NCI-H526 (cell line): ENCODE measurements at regions not wholly inside any gene's neighbourhood (a gene's known extent, or its start where the extent isn't known, plus 50 kb on each side); places are given as distances from the start of the nearest gene placed in this dataset.
A peak's percentile ranks its signal among the peaks of the same experiment; 100 is the strongest.

Experiments used
- DNase-seq, 2 experiments: peaks; one replicate each; lab custom pipeline; 2025; lab: John Stamatoyannopoulos, UW

DNA sequence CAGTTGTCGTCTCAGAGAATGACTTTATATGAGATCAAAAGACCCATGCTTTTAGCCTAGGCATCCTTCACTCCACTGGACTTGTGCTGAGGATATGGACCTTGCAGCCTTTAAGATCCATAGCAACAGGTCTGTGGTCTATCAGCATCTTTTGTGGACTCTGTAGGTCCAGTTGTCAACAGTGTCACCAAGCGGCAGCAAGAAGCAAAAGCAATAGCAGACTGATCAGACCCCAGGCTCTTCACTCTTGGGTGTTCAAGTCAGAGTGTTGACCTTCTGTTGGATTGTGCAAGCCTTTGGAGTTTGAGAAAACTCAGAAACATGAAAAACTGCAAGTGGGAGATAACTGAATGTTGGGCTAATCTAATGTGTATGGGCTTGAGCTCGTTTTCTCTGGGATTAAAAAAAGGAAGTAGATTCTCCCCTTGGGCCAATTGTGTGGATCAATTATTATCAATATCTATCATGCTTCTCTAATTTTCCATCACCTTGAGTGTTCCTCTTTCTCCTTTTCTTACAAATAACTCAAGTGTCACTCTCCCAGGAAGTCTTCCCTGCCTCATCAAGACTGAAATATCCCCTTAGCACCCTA, 144.2 kb downstream of the LYPLAL1 start:
- DNase-seq: peak; percentile 0 to 33

DNA sequence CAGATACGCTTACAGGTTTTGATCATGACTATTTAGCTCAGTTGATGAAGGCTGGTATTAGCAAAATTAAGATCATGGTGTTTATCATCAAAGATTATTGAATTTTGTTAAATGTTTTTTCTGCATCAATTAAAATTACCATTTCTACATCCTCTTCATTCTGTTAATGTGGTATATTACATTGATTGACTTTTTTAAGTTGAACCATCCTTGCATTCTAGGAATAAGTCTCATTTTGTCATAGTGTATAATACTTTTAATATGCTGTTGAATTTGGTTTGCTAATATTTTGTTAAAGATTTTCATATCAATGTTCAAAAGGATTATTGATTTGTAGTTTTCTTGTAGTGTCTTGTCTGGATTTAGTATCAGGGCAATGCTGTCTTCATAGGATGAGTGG, 142.4 kb downstream of the LYPLAL1 start:
- no peak for DNase-seq

DNA sequence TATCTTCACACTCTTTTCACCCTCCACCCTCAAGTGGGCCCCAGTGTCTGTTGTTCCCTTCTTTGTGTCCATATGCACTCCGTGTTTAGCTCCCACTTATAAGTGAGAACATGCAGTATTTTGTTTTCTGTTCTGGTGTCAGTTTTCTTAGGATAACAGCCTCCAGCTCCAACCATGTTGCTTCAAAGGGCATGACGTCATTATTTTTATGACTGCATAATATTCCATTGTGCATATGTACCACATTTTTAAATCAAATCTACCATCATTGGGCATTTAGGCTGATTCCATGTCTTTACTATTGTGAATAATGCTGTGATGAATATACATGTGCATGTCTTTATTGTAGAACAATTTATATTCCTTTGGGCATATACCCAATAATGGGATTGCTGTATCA, 140.3 kb downstream of the LYPLAL1 start:
- DNase-seq: no peak

DNA sequence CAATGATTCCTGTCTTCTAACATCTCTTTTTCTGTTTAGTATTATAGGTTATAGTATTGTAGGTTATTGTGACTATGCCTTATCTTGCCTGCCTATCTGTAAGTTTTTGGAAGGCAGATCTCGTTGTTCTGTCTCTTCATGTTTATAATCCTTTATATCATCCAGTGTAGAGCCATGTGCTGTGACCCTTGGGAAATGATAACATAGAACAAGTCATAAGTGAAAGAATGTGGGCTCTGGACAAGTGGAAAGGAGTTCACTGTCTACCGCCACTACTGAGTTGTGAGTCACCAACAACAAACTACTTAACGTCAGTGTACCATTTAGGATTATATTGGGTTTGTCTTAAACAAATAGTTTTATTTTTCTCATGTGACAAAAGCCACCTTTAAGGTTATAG, 139.3 kb downstream of the LYPLAL1 start:
- no peak for DNase-seq

DNA sequence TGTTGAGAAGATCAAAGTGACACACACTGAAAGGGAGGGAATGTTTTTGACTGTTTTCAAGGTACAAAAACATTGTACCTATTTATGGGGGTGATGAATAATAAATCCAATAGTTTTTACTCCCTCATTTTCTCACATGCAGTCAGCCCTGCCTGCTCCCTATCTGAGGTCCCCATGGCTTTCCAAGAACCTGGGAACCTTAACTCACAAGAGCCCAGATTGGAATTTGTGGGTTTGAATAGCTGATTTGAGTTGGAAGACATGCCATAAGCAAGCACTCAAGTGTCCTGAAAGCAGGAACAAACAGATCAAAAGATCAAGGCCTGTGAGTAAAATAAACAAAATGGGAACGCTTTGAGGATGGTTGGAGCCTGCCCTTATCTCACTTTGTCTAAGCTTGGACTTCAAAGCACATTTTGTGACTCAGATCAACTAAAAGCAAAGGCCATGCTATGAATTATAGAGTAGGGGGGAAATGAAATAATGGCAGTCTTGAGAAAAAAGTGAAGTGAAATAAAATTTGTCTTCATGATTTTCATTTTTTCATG, 136.6 kb downstream of the LYPLAL1 start:
- DNase-seq: no peak

DNA sequence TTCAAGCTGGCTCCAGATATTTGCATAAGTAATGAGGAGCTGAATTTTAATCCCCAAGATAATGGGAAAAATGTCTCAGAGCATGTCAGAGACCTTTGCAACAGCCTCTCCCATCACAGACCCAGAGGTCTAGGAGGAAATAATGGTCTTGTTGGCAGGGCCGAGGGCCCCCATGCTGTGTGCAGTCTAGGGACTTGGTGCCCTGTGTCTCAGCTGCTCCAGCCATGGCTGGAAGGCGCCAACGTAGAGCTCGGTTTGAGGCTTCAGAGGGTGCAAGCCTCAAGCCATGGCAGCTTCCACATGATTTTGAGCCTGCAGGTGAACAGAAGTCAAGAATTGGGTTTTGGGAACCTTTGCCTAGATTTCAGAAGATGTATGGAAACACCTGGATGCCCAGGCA, 134.7 kb downstream of the LYPLAL1 start:
- DNase-seq: no peak

DNA sequence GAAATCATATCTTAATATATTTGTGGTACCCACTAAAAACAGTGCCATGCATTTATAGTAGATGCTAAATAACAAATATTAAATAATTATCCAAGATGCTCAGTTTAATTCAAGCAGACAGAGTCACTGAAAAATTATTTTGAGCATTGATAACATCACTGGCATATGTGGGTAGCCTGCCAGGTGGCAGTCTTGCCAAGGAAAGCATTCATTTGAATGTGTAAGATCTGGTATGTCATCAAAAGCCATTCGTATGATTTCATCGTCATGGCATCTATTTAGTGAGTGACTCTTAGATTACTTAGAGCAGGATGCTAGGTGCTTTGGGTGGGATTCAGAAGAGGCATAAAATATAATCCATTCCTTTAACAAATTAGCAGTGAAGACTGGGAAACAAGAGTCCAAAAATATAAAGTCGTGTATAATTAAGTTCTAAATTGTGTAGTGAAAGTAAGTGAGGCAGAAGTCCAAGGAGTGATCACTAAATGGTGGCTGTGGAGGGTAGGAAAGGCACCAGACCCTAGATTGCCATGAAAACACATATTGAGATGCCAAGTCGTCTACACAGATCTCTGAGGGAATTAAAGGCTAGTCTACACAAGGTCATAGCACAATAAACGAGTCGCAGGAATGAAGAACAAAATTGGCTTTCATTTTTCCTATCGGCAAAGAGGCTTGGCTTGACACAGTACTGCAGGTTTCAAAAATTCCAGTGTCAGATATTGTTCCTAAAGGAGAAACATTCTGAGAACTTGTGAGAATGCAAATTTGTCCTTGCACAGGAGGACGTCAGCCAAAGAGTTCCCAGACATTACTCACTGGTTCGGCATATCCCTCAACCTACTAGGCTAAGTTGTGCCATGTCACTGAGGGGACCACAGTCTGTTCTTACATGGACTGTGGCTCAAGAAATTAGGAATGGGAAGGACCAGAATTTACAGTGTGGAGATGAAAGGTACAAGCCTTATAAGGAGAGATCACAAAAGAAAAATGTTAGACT, 130.8 kb downstream of the LYPLAL1 start:
- no peak for DNase-seq

DNA sequence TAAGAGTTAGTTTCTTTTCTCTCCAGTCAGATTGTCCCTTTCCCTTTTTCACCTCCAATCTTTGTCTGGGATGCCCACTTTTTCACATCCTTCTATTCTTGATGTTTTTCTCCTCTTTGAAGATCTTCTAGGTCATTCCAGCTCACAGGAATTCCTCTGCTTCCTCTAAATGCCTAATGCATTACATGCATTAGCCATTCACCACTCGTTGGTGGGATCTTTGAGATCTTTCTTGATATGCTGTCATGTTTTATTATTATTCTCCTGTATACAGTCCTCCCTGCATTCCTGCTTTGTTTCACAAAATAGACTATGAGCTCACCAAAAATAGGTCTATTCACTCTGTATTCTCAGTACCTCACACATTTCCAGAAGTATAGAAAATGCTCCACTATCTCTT, 129.0 kb downstream of the LYPLAL1 start:
- DNase-seq: no peak

DNA sequence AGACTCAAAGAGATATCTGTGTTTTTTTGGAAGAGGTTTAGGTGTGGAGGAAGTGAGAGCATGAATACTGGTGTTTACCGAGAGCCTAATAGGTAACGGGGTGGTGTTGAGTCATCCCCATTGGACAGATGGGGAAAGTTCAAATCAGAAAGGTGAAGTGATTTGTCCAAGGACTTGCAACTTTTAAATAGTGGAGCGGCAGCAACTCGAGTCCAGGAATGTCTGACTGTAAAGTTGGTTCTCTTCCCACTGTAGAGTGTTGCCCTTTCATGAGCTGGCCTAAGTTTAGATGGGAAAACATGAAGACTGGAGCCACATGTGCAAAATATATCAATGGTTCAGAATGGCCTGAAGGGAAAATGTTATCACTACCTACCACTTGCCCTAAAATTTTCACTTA, 125.7 kb downstream of the LYPLAL1 start:
- DNase-seq: no peak

DNA sequence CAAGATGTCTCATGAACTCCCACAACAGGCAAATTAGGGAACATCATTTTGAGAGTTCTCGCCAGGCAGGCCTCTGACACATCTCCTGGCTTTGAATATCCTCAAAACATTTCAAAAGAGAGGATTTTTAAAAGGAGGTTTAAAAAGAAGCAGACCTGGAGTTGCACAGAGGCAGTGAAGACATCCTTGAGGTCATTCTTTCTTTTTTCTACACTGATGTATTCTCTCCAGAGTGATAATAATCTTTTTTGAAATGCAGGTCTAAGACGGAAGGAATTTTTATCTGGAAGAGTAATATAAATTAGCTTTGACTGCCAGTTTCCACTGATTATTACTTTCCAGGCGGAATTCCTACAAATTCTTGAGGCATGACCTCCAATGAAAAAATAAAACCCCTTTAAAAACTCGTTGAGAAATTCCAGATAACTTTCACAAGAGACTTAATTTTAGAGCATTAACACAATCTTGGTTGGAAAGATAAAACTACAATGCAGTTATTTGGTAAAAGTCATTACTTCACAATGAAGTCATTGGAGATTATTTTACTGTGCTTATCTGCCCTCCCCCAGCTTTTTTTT, 125.0 kb downstream of the LYPLAL1 start:
- no peak for DNase-seq

DNA sequence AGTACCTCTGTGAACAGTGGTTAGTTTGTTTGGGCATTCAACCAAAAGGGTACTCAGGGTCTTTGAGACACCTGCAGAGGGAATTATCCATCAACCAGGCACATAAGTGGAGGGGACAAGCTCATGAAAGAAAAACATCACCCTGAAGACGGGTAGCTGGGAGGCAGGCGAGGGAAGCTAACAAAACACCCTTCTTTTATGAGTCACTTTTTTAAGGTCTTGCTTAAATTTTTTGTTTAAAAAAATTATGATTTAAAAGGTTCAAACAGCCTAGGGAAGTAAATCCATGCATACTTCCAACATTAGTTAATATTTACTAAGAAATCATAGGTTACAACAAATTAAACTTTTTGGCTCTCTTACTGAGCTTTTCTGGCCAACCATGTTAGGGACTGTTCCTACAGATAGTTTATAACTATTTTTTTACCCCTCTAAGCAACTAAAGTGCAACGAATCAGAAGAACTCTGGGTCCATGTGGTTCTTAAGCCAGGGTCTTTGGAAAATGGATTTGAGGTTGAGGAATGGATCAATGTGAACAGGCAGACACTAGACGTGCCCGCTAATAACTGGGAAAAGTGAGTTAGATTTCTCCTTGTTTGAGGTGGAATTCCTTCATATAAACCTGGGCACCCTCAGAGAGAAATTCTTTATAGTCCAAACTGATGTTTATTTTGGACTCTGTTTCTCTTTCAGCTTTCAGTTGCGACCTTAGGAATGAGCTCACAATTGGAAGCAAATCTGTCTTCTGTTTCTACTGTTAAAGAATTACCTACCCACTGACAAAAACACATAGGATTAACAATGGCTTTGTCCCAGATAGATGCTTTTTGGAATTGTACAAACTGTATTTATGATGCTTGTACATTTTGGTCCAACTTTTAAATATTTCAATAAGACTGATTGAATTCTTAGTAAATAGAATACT, 123.0 kb downstream of the LYPLAL1 start:
- DNase-seq: no peak

DNA sequence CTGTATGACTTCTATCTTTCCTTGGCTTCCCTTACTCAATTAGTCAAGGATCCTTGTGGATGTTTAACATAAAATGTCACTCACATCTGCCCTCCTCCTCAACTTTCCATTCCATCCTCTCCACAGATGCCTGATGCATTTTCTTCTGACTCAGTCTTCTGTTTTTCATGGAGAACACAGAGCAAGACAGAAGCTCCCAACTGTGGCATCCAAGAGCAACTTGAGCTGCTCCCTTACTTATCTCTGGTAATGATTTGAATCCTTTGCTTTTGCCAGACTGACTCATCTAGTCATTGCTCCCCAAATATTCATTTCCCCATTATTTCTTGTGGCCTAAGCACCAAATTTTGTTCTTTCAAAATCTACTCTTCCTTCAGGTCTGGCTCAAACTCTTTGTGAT, 120.6 kb downstream of the LYPLAL1 start:
- DNase-seq: no peak

DNA sequence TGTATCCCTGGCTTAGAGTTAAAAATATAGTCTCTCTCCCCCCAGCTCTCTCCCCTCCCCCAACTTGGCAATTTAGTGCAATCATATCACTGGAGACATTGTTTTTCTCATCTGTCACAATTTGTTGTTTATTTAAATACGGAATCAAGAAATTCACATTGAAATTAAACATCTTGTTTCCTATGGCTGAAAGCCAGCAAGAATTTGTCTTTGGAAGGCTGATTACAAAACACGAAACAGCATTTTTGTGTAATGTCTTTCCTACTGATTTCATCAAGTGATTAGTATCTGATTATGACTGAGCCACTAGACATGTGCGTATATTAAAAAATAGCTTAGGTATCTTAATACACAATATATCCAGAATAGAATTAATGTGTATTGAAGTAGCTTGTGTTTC, 119.7 kb downstream of the LYPLAL1 start:
- no peak for DNase-seq

DNA sequence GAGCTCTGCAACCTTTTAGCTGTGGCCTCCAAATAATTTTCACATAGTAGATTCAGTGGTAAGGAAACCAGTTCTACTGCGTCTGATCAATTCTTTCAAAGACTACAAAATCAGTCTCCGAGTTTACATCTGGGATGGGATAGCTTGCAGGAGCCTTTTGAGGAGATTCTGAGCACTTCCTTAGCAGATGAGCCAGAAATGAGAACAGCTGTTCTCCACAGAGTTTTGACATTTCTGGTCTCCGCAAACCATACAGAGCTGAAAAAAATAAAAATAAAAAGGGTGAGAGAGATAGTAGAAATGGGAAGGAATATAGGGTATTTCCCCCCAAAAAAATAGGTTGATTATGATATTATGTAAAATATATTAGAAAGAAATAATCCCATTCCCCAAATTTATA, 119.3 kb downstream of the LYPLAL1 start:
- no peak for DNase-seq

DNA sequence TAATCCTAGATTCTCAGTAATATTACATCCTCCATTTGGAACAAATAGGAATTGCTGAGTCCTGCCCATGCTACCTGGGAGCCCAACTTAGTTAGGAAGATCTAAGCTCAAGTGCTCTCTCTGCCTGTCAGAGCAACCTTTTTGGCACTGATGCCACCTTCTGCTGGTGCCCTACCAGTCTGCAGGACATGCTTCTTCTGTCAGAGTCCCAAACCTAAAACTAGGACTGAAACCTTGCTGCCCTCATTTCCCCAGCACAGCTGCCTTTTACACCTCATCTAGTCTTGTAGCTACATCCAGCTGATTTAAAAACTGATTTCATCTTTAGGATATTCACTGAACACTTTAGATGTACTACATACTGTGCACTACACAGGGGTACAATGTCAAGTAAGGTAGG, 118.7 kb downstream of the LYPLAL1 start:
- no peak for DNase-seq

DNA sequence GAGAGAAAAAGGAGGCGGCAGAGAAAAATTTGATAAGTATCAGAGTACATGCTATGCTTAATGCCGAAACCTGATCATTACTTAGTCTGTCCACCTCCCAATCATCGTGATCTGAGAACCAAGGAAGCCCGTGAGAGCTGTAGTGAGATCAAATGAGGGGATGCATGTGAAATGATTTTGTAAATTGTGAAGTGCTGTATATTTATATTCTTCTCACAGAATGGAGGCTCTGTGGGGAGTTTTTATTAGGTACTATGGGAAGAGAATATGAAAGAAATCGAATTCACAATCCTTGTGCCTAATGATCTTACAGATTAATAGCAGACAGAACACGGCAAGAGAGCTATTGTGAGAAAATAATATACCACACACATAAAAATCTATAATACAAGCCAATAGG, 115.5 kb downstream of the LYPLAL1 start:
- no peak for DNase-seq

DNA sequence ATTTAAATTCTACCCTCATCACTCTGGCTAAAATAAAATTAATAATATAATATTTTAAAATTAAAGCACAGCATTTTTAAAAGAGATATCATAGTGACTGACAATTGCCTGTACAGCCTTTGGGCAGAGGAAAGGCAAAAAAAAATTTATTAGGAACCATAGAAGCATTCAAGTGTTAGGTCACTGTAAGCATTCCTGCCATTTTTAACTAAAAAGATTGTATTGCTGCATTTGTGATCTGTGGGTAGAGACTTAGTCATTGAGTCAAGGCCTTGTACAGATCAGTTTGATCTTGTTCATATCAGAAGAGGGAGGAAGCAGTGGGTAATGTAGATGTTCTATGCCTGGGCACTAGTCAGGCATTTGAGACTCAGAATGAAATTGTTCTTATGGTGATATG, 109.9 kb downstream of the LYPLAL1 start:
- no peak for DNase-seq

DNA sequence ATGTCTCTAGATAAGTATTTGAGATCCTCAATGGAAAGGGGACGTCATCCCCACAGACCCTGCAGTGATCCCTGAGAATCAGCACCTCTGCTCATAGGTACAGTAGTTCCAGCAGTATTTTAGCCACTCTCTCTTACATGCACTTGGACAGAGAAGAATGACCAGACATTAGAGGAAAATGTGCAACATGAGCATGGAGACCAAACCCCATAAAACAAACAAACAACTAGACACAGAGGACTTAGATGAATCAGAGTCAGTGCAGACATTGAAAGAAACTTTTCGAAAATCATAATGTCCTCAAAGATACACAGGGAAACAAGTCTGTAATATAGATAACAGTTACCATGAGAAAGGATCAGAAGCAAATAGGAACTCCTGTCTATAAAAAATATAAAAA, 108.2 kb downstream of the LYPLAL1 start:
- DNase-seq: no peak

DNA sequence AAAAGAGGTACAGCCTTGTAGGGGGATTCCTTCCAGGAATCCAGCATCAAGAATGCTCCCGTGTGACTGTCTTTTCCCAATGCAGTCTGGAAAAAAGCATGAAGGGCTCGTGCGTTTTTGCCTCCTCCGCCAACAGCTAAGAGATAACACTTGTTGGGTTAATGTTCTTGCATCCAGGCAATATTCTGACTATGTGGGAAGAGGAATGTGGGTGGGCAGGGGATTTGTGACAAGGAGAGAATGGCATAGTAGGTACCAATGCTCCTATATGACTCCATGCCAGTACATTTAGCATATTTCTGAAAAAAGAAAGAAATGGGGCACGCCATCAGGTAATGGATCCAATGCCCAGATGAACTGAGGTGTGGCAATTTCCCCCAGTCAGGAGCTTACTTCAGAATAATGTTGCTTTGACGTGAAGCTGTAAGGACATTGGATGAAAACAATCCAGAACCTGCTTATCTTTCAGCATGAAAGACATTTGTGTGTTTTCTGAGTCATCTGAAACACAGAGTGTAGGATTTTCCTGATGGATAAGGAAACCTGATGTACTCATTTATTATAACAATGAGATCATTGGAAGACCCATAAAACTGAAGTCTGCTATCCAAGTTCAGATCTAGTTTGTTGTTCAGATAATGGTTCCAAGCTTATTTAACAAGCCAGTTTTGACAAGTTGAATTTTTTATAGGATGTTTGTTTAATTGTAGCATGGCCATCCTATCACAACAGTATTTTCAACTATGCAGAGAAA, 105.5 kb downstream of the LYPLAL1 start:
- no peak for DNase-seq

DNA sequence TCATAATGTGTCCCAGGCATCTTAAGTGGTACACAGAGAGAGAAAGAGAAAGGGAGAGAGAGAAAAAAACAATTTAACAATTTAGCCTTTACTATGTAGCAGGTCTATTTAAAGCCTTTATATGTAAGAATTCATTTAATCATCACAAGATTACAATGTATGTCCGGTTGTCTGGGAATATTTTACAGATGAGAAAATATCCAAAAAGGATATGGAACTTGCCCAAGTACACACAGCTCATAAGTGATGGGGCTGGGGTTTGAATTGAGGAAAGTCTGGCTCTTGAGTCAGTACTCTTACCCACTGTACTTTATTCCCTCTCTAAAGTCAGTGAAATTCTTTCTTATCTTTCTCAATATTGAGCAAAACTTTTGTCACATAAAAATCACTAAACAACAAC, 104.6 kb downstream of the LYPLAL1 start:
- no peak for DNase-seq
